A549 (cell line): ENCODE measurements at regions not wholly inside any gene's neighbourhood (a gene's known extent, or its start where the extent isn't known, plus 50 kb on each side); places are given as distances from the start of the nearest gene placed in this dataset.

Experiments used
- ATAC-seq, 2 experiments: fragments of 200-7000 bp in 1 of 2; fragments of >200 bp in 1 of 2; cut with Nextera tagmentation in 1 of 2; cut with Tn5 transposase in 1 of 2; 3 replicates each; pipeline versions ENCODE4 v1.8.0 to v1.9.1; 2018 to 2020; ENCODE audit warnings: mild to moderate bottlenecking in 1 of 2, moderate library complexity in 1 of 2
- CTCF ChIA-PET: fragments of 300-600 bp; sonication (Branson Sonifier 250); formaldehyde crosslinking; extraction: SDS; loops from one replicate; lab custom pipeline; 2021; ENCODE audit warnings: antibody characterized with exemption, inconsistent platforms; lab: Yijun Ruan, JAX
- POLR2A ChIA-PET: fragments of 350-600 bp; formaldehyde crosslinking; extraction: SDS; loops from one replicate; lab custom pipeline; 2021; ENCODE audit warnings: antibody characterized with exemption, inconsistent platforms; lab: Yijun Ruan, JAX
- DNase-seq, 2 experiments: peaks; one replicate each; pipeline versions ENCODE4 v3.0.0 to v3.0.0-alpha.2; 2011 to 2016; ENCODE audit warnings: low read depth in 1 of 2, low spot score in 1 of 2
- FAIRE-seq: peaks from 2 replicates; lab custom pipeline; 2011; peaks lifted over from hg19 to GRCh38; lab: Jason Lieb, UNC
- H3K27ac ChIP-seq, 2 experiments: fragments of >200 bp; sonication (Bioruptor Twin); formaldehyde crosslinking; 3 replicates each; pipeline ENCODE4 v1.5.1; 2016 to 2017
- H3K4me1 ChIP-seq: fragments of >200 bp; sonication (Bioruptor Twin); formaldehyde crosslinking; 3 replicates; pipeline ENCODE4 v1.6.1; 2016
- H3K4me2 ChIP-seq: fragments of >200 bp; sonication (Bioruptor Twin); formaldehyde crosslinking; 3 replicates; pipeline ENCODE4 v1.6.1; 2016
- H3K4me3 ChIP-seq: fragments of >200 bp; sonication (Bioruptor Twin); formaldehyde crosslinking; 3 replicates; pipeline ENCODE4 v1.5.1; 2016
- H3K9me3 ChIP-seq: fragments of >200 bp; sonication (Bioruptor Twin); formaldehyde crosslinking; 3 replicates; pipeline ENCODE4 v1.6.1; 2016
- BHLHE40 ChIP-seq: IDR thresholded peaks from 2 replicates; pipeline ENCODE4 v1.6.1; 2012; ENCODE audit warnings: low read depth, low read length, inconsistent platforms
- CBX8 ChIP-seq: fragments of 200-600 bp; sonication (generic); IDR thresholded peaks from 2 replicates; pipeline ENCODE4 v1.6.1; 2016
- CEBPB ChIP-seq, 2 experiments: fragments of >200 bp in 1 of 2; sonication (Bioruptor Twin) in 1 of 2; formaldehyde crosslinking in 1 of 2; IDR thresholded peaks; 2 replicates each; pipeline ENCODE4 v1.6.1; 2012 to 2016
- CHD2 ChIP-seq: fragments of 150-350 bp; IDR thresholded peaks from 2 replicates; pipeline ENCODE4 v1.6.1; 2014; ENCODE audit warnings: low read length; ENCODE audit not compliant: partially characterized antibody
- CHD4 ChIP-seq: fragments of 200-600 bp; sonication (generic); IDR thresholded peaks from 2 replicates; pipeline ENCODE4 v1.6.1; 2016; ENCODE audit warnings: antibody characterized with exemption, mild to moderate bottlenecking, borderline replicate concordance
- CTCF ChIP-seq: fragments of >200 bp; sonication (Bioruptor Twin); formaldehyde crosslinking; IDR thresholded peaks from 3 replicates; pipeline ENCODE4 v1.5.1; 2016
- E2F6 ChIP-seq: IDR thresholded peaks from 2 replicates; pipeline ENCODE4 v1.6.1; 2012; ENCODE audit warnings: low read depth, borderline replicate concordance
- EHF ChIP-seq: fragments of 250-450 bp; sonication (Bioruptor Pico); IDR thresholded peaks from 2 replicates; pipeline ENCODE4 v1.5.0; 2020; ENCODE audit warnings: mild to moderate bottlenecking
- ESRRA ChIP-seq: fragments of 150-350 bp; IDR thresholded peaks from 2 replicates; pipeline ENCODE4 v1.6.1; 2014; ENCODE audit warnings: mild to moderate bottlenecking, low read length, borderline replicate concordance
- FOSB ChIP-seq: fragments of 250-450 bp; sonication (Bioruptor Pico); IDR thresholded peaks from 2 replicates; pipeline ENCODE4 v1.5.0; 2020; ENCODE audit warnings: mild to moderate bottlenecking, moderate library complexity
- GATA3 ChIP-seq: IDR thresholded peaks from 2 replicates; pipeline ENCODE4 v1.6.1; 2012; ENCODE audit warnings: borderline replicate concordance
- HDAC2 ChIP-seq: fragments of 200-600 bp; sonication (generic); IDR thresholded peaks from 2 replicates; pipeline ENCODE4 v1.6.1; 2016
- HES2 ChIP-seq: fragments of >200 bp; sonication (Bioruptor Twin); formaldehyde crosslinking; IDR thresholded peaks from 2 replicates; pipeline ENCODE4 v1.6.1; 2016
- HEYL ChIP-seq: fragments of 250-450 bp; sonication (Bioruptor Pico); IDR thresholded peaks from 2 replicates; pipeline ENCODE4 v1.8.0; 2021; ENCODE audit warnings: mild to moderate bottlenecking, moderate library complexity
- HOXB13 ChIP-seq: fragments of 250-450 bp; sonication (Bioruptor Pico); IDR thresholded peaks from 2 replicates; pipeline ENCODE4 v1.5.0; 2020; ENCODE audit warnings: low read depth, mild to moderate bottlenecking, moderate library complexity
- JUNB ChIP-seq: fragments of >200 bp; sonication (Bioruptor Twin); formaldehyde crosslinking; IDR thresholded peaks from 2 replicates; pipeline ENCODE4 v1.6.1; 2016
- KDM1A ChIP-seq: fragments of 200-600 bp; sonication (generic); IDR thresholded peaks from 2 replicates; pipeline ENCODE4 v1.6.1; 2016; ENCODE audit warnings: low read depth, mild to moderate bottlenecking
- MAFK ChIP-seq: fragments of 450-650 bp; IDR thresholded peaks from 2 replicates; pipeline ENCODE4 v1.6.1; 2014; ENCODE audit not compliant: partially characterized antibody
- MYC ChIP-seq: IDR thresholded peaks from 2 replicates; pipeline ENCODE4 v1.6.1; 2012; ENCODE audit warnings: mild to moderate bottlenecking, inconsistent platforms, low read length, improper control_type of control experiment, borderline replicate concordance
- NPAS2 ChIP-seq: fragments of 250-450 bp; sonication (Bioruptor Pico); IDR thresholded peaks from 2 replicates; pipeline ENCODE4 v1.8.0; 2022; ENCODE audit warnings: mild to moderate bottlenecking, moderate library complexity, borderline replicate concordance
- NR3C1 ChIP-seq: fragments of >200 bp; sonication (Bioruptor Twin); formaldehyde crosslinking; IDR thresholded peaks from 3 replicates; pipeline ENCODE4 v1.6.1; 2017
- PHF8 ChIP-seq: fragments of 200-600 bp; sonication (generic); IDR thresholded peaks from 2 replicates; pipeline ENCODE4 v1.6.1; 2016; ENCODE audit warnings: low read depth, mild to moderate bottlenecking, antibody characterized with exemption, moderate library complexity, borderline replicate concordance
- POLR2A ChIP-seq: IDR thresholded peaks from 2 replicates; pipeline ENCODE4 v1.6.1; 2012; ENCODE audit warnings: mild to moderate bottlenecking, low read length
- RAD21 ChIP-seq, 2 experiments: fragments of >200 bp in 1 of 2; sonication (Bioruptor Twin) in 1 of 2; formaldehyde crosslinking in 1 of 2; IDR thresholded peaks in 1 of 2; conservative IDR thresholded peaks in 1 of 2; 2 replicates in 1 of 2; 3 replicates in 1 of 2; pipeline ENCODE4 v1.6.1; 2012 to 2018; ENCODE audit warnings: inconsistent platforms in 1 of 2
- RFX5 ChIP-seq: fragments of 450-650 bp; IDR thresholded peaks from 2 replicates; pipeline ENCODE4 v1.7.1; 2014; ENCODE audit warnings: antibody characterized with exemption, mild to moderate bottlenecking, moderate library complexity
- RNF2 ChIP-seq: fragments of 200-600 bp; sonication (generic); IDR thresholded peaks from 2 replicates; pipeline ENCODE4 v1.6.1; 2016; ENCODE audit warnings: low read depth, mild to moderate bottlenecking, antibody characterized with exemption, moderate library complexity, borderline replicate concordance
- SREBF2 ChIP-seq: fragments of 450-650 bp; IDR thresholded peaks from 2 replicates; pipeline ENCODE4 v1.6.1; 2014; ENCODE audit warnings: mild to moderate bottlenecking, moderate library complexity
- TFCP2L1 ChIP-seq: fragments of 250-450 bp; sonication (Bioruptor Pico); IDR thresholded peaks from 2 replicates; pipeline ENCODE4 v1.5.0; 2021; ENCODE audit warnings: mild to moderate bottlenecking
- TP53 ChIP-seq: fragments of 250-450 bp; sonication (Bioruptor Pico); IDR thresholded peaks from 2 replicates; pipeline ENCODE4 v1.5.0; 2021; ENCODE audit warnings: mild to moderate bottlenecking, moderate library complexity
- ZSCAN20 ChIP-seq: fragments of 250-450 bp; sonication (Bioruptor Pico); IDR thresholded peaks from 2 replicates; pipeline ENCODE4 v1.8.0; 2022; ENCODE audit warnings: mild to moderate bottlenecking, moderate library complexity
- WGBS: methylation state at CpG from one replicate; pipeline ENCODE4 v1.1.6; 2017; ENCODE audit errors: missing lambda C conversion rate; 5-methylcytosine and 5-hydroxymethylcytosine counted together
- TF ChIP-seq, protein P1 (sequence below): fragments of 450-650 bp; IDR thresholded peaks from 2 replicates; pipeline ENCODE4 v1.6.1; 2014; ENCODE audit warnings: antibody characterized with exemption
- TF ChIP-seq, protein P2 (sequence below): fragments of 250-450 bp; sonication (Bioruptor Pico); IDR thresholded peaks from 2 replicates; pipeline ENCODE4 v1.5.0; 2020; ENCODE audit warnings: low read depth, mild to moderate bottlenecking, moderate library complexity

DNA sequence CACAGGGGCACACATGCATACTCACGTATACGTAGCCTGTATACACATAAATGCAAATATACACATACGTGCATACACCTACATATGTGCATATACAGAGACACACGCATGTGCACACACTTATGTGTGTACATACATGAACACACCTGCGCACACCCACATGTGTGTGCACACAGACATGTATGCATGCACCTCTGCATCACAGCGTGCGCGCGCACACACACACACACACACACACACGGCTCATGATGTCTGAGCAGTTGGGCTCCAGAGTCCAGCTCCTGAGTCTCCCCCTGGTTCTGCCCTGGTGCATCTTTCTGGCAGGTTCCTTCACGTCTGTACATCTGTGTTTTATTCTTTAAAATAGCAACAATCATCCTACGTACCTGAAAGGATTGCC is 600.5 kb downstream of the NPHP4 start (continued):
- TF ChIP-seq NPAS2 (CRISPR knock-in tag) = no peak
- no peak for TF ChIP-seq TP53 (CRISPR knock-in tag)
- no peak for TF ChIP-seq HEYL (CRISPR knock-in tag)
- no peak for TF ChIP-seq RNF2
- TF ChIP-seq HDAC2 = no peak

- DNase-seq (no peak), FAIRE-seq (no peak), ATAC-seq (no peak)
- Histone ChIP-seq H3K4me3 (no peak overlapping the region), H3K27ac (no peak overlapping the region), H3K4me1 (no peaks in the 10 kb centered on the region), H3K4me2 (no peak overlapping the region), H3K9me3 (no peaks in the 10 kb centered on the region)
- CTCF ChIA-PET = interaction anchor here (0.7 kb wide), 1 partner anchor 45 kb away, joined by 5 read pairs; no protein-coding TSS in a partner anchor
- 14% methylated on average over 6 of the region's 7 CpGs for WGBS
- TF ChIP-seq TP53 (CRISPR knock-in tag) (no peak), ESRRA (no peak)
- TF ChIP-seq, protein P1, sequence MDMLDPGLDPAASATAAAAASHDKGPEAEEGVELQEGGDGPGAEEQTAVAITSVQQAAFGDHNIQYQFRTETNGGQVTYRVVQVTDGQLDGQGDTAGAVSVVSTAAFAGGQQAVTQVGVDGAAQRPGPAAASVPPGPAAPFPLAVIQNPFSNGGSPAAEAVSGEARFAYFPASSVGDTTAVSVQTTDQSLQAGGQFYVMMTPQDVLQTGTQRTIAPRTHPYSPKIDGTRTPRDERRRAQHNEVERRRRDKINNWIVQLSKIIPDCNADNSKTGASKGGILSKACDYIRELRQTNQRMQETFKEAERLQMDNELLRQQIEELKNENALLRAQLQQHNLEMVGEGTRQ = no peak
- POLR2A ChIA-PET = no interaction called here
These were observed 601.7 kb downstream of the NPHP4 start for GRCh38 chr1:5390504-5390903.

DNA sequence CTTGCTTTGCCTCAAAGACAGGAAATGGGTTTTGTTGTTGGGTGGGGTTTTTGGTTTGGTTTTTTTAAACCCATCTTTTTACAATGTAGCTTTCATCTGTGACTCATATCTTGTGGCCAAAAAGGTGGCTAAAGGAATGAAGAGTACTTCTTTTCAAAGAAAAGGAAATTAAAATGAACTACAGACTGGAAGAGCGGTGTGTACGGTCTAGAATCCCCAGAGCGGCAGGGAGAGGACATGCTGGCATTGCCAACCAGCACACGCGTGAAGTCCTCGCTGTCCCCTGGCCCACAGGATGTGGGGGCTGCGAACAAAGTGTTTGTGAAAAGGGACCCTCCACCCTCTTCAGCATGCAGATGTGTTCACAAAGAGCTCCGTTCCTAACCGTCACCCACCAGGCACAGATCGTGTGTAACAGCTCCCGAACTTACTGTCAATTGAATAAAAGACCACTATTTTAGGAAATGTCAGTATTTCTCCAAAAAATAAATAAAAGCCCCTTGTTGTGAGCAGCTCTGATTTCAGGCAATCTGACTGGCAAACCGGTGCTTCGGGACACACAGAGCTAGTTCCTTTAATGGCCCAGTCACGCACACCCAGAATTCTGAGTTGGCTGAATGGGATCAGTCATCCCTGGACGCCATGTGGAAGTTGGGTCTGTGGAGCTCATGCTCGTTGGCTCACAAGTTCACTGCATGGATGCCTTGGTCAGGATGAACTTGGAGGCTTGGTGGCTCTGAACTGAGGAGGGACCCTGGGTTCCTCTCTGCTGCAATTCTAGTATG is 602.9 kb downstream of the NPHP4 start:
- DNase-seq = no peak
- TF ChIP-seq KDM1A (no peak), EHF (CRISPR knock-in tag) (no peak), ZSCAN20 (no peak), MYC (no peak), RFX5 (no peak), POLR2A (no peak), NR3C1 (no peak), HEYL (CRISPR knock-in tag) (no peak), FOSB (CRISPR knock-in tag) (no peak), PHF8 (no peak), RAD21 (conservative IDR thresholded peaks at IDR 0.05 in 1 of 2, IDR thresholded peaks at IDR 0.05 in 1 of 2) (no peak)
- TF ChIP-seq, protein P2, sequence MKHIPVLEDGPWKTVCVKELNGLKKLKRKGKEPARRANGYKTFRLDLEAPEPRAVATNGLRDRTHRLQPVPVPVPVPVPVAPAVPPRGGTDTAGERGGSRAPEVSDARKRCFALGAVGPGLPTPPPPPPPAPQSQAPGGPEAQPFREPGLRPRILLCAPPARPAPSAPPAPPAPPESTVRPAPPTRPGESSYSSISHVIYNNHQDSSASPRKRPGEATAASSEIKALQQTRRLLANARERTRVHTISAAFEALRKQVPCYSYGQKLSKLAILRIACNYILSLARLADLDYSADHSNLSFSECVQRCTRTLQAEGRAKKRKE (CRISPR knock-in tag) = no peak
- no peak overlapping the region for H3K27ac ChIP-seq
- FAIRE-seq = no peak
- WGBS = 33% methylated on average over 12 of the region's 16 CpGs
- no peak for ATAC-seq
- ChIA-PET CTCF (no interaction called here), POLR2A (no interaction called here)
- H3K4me1 ChIP-seq = no peaks in the 10 kb centered on the region
- H3K9me3 ChIP-seq = no peaks in the 10 kb centered on the region
- no peak overlapping the region for H3K4me2 ChIP-seq
- H3K4me3 ChIP-seq = no peak overlapping the region

- H3K9me3 ChIP-seq = no peaks in the 10 kb centered on the region
- WGBS = 1% methylated on average over 6 of the region's 6 CpGs
- FAIRE-seq (no peak), DNase-seq (no peak), ATAC-seq (no peak)
- no peak overlapping the region for H3K27ac ChIP-seq
- H3K4me2 ChIP-seq = no peak overlapping the region
- no peak overlapping the region for H3K4me3 ChIP-seq
- CTCF ChIA-PET = no interaction called here
- POLR2A ChIA-PET = no interaction called here
- H3K4me1 ChIP-seq = no peaks in the 10 kb centered on the region
- TF ChIP-seq GATA3 = no peak
- TF ChIP-seq TFCP2L1 (CRISPR knock-in tag) = no peak
- TF ChIP-seq BHLHE40 = no peak
- TF ChIP-seq NPAS2 (CRISPR knock-in tag) = no peak
- TF ChIP-seq CHD4 = no peak
- no peak for TF ChIP-seq HES2
- no peak for TF ChIP-seq E2F6
- TF ChIP-seq JUNB = no peak
- no peak for TF ChIP-seq CEBPB (IDR thresholded peaks at IDR 0.05)
- TF ChIP-seq CBX8 = no peak
- no peak for TF ChIP-seq MAFK
- TF ChIP-seq SREBF2 = no peak
- no peak for TF ChIP-seq CTCF
- TF ChIP-seq CHD2 = no peak
- no peak for TF ChIP-seq HOXB13 (CRISPR knock-in tag)
These were observed 603.6 kb downstream of the NPHP4 start for GRCh38 chr1:5388622-5389021.
